ENCODE measurements at regions not wholly inside any gene's neighbourhood (a gene's known extent, or its start where the extent isn't known, plus 50 kb on each side); places are given as distances from the start of the nearest gene placed in this dataset.

DNA sequence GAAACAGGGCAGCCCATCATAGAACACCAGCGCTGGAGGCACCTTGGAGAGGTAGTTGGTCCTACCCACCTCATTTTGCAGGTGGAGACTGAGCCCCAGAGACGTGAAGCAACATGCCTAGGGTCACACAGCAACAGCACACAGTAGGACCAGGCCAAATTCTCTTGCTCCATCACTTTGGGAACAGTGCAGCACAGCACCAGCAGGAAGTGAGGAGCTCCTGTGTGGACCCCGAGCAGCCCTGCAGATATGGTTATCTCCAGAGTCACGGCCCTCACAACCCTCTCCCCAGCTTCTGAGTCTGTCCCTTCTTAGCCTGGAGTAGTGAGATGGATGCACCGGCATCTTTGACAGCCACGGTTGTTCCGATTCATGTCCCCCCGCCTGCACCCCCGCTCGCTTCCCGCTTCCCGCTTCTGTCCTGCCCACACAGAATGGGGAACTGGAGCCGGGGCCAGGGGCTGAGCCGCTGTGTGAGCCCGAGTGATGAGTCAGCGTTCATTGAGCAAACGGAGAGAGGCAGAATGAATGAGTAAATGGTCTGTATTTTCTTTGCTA is 72.6 kb upstream of the DUSP22 start:
- no peak for TF ChIP-seq YY1 (IDR thresholded peaks at IDR 0.05; ENCODE audit: insufficient read depth, insufficient read length)
- no peak for TF ChIP-seq SUZ12 (IDR thresholded peaks at IDR 0.05; ENCODE audit: extremely low read depth, insufficient read depth, insufficient read length)
- no peak for TF ChIP-seq ZNF274 (IDR thresholded peaks at IDR 0.05; ENCODE audit: low read depth, low read length)

Measured in NT2/D1 (cell line).